B cell (primary cell): ENCODE measurements at regions not wholly inside any gene's neighbourhood (a gene's known extent, or its start where the extent isn't known, plus 50 kb on each side); places are given as distances from the start of the nearest gene placed in this dataset.

Experiments
- ATAC-seq: fragments of 200-7000 bp; cut with Tn5 transposase; one replicate; pipeline ENCODE4 v1.10.0; 2021; ENCODE audit warnings: low read depth, mild to moderate bottlenecking, moderate number of reproducible peaks, moderate library complexity
- CTCF ChIA-PET: fragments of 350-600 bp; sonication (Branson Sonifier 250); formaldehyde crosslinking; loops from one replicate; lab custom pipeline; 2021; ENCODE audit warnings: antibody characterized with exemption, inconsistent platforms; lab: Charles Lee
- POLR2A ChIA-PET: fragments of 350-600 bp; sonication (Branson Sonifier 250); formaldehyde crosslinking; loops from one replicate; lab custom pipeline; 2021; ENCODE audit warnings: antibody characterized with exemption; lab: Charles Lee
- DNase-seq: peaks from one replicate; pipeline ENCODE4 v3.0.0; 2013
- H2AFZ ChIP-seq: 2 replicates; pipeline ENCODE4 v1.6.1; 2012; ENCODE audit warnings: mild to moderate bottlenecking, low read depth, low read length; ENCODE audit not compliant: insufficient read depth, poor library complexity, severe bottlenecking
- H3K27ac ChIP-seq, 2 donors: 1 replicate in 1 of 2; 2 replicates in 1 of 2; pipeline ENCODE4 v1.5.1; 2012 to 2013; ENCODE audit warnings: low read length in 2 of 2, mild to moderate bottlenecking in 2 of 2, moderate library complexity in 1 of 2
- H3K27me3 ChIP-seq, 4 experiments: fragments of 200-600 bp in 1 of 4; sonication (generic) in 1 of 4; replicated peaks in 1 of 4; 1 replicate in 2 of 4; 2 replicates in 2 of 4; pipeline versions ENCODE4 v1.6.1 to v1.7.0; 2013 to 2016; ENCODE audit warnings: low read length in 3 of 4, mild to moderate bottlenecking in 2 of 4, mixed read lengths in 1 of 4, moderate library complexity in 1 of 4; ENCODE audit not compliant: insufficient read depth in 4 of 4, control insufficient read depth in 3 of 4; ENCODE audit errors: control extremely low read depth in 1 of 4
- H3K36me3 ChIP-seq, 2 experiments: replicated peaks in 1 of 2; 1 replicate in 1 of 2; 2 replicates in 1 of 2; pipeline versions ENCODE4 v1.6.1 to v1.7.1; 2013; ENCODE audit warnings: low read length in 1 of 2; ENCODE audit not compliant: insufficient read depth in 2 of 2, control insufficient read depth in 1 of 2; ENCODE audit errors: control extremely low read depth in 1 of 2, extremely low read depth in 1 of 2
- H3K4me1 ChIP-seq, 2 donors: fragments of 200-600 bp in 1 of 2; sonication (generic) in 1 of 2; 1 replicate in 1 of 2; 2 replicates in 1 of 2; pipeline versions ENCODE4 v1.5.1 to v1.6.1; 2013 to 2017; ENCODE audit warnings: low read length in 2 of 2; ENCODE audit not compliant: control insufficient read depth in 2 of 2, insufficient read depth in 2 of 2
- H3K4me2 ChIP-seq: replicated peaks from 2 replicates; pipeline ENCODE3; 2012; ENCODE audit warnings: mild to moderate bottlenecking, low read depth, low read length; ENCODE audit not compliant: poor library complexity, severe bottlenecking
- H3K4me3 ChIP-seq, 5 experiments: fragments of 200-600 bp in 1 of 5; sonication (generic) in 1 of 5; 1 replicate in 3 of 5; 2 replicates in 2 of 5; pipeline versions ENCODE4 v1.5.1 to v1.7.0; 2011 to 2016; ENCODE audit warnings: low read length in 4 of 5, mild to moderate bottlenecking in 4 of 5, low read depth in 2 of 5, control low read depth in 1 of 5, moderate library complexity in 1 of 5; ENCODE audit not compliant: insufficient read depth in 1 of 5; ENCODE audit errors: control extremely low read depth in 1 of 5, extremely low read depth in 1 of 5
- H3K79me2 ChIP-seq: fragments of 200-600 bp; sonication (generic); one replicate; pipeline ENCODE4 v1.6.0; 2016; ENCODE audit warnings: low read length; ENCODE audit not compliant: control insufficient read depth, insufficient read depth
- H3K9ac ChIP-seq: fragments of 200-600 bp; sonication (generic); 2 replicates; pipeline ENCODE4 v1.6.1; 2017; ENCODE audit warnings: mild to moderate bottlenecking, low read length, moderate library complexity
- H3K9me3 ChIP-seq, 3 donors: one replicate each; pipeline versions ENCODE4 v1.6.1 to v1.7.1; 2013; ENCODE audit warnings: low read length in 2 of 3; ENCODE audit not compliant: control insufficient read depth in 2 of 3, insufficient read depth in 1 of 3; ENCODE audit errors: control extremely low read depth in 1 of 3
- H4K20me1 ChIP-seq: 2 replicates; pipeline ENCODE4 v1.6.0; 2012; ENCODE audit warnings: mild to moderate bottlenecking, low read length; ENCODE audit not compliant: insufficient read depth, control insufficient read depth, poor library complexity, severe bottlenecking
- H3K27ac Mint-ChIP-seq: one replicate; pipeline ENCODE4 v1.8.0; 2021; ENCODE audit warnings: mixed read lengths
- H3K27me3 Mint-ChIP-seq: one replicate; pipeline ENCODE4 v1.8.0; 2021; ENCODE audit warnings: mixed read lengths
- H3K4me1 Mint-ChIP-seq: one replicate; pipeline ENCODE4 v1.8.0; 2021; ENCODE audit warnings: mixed read lengths
- H3K4me3 Mint-ChIP-seq: one replicate; pipeline ENCODE4 v1.8.0; 2021; ENCODE audit warnings: mixed read lengths
- H3K9me3 Mint-ChIP-seq: one replicate; pipeline ENCODE4 v1.8.0; 2022; ENCODE audit warnings: mixed read lengths; ENCODE audit not compliant: insufficient read depth
- CTCF ChIP-seq: fragments of 200-600 bp; IDR thresholded peaks from one replicate; pipeline ENCODE4 v1.8.0; 2022; ENCODE audit warnings: antibody characterized with exemption, mild to moderate bottlenecking
- EZH2 ChIP-seq: IDR thresholded peaks from 2 replicates; pipeline ENCODE4 v1.6.1; 2012; ENCODE audit warnings: borderline replicate concordance, low read depth, mild to moderate bottlenecking, moderate library complexity, low read length; ENCODE audit not compliant: insufficient read depth, poor library complexity, severe bottlenecking
- whole genome bisulfite sequencing: methylation state at CpG from one replicate; pipeline ENCODE4 v1.1.5; 2013; ENCODE audit warnings: missing lambda C conversion rate; ENCODE audit not compliant: insufficient coverage; 5-methylcytosine and 5-hydroxymethylcytosine counted together
- intact Hi-C: fragments of 100-400 bp; cut with micrococcal nuclease; formaldehyde crosslinking; loops from one replicate; pipeline ENCODE4 v1.10.0; 2022

GRCh38 chr17:79521225-79521624 lies 89.6 kb downstream of the RBFOX3 start:
- H3K4me3 ChIP-seq: no peak overlapping the region
- intact Hi-C loops: no loop called here
- DNase-seq (no peak), ATAC-seq (no peak)
- H3K9ac ChIP-seq: no peak overlapping the region
- H3K9me3 Mint-ChIP-seq: no peaks in the 10 kb centered on the region
- POLR2A ChIA-PET: no interaction called here
- no peak overlapping the region for H3K27ac Mint-ChIP-seq
- no peak overlapping the region for H3K27ac ChIP-seq
- peaks cover 0 to 4% (median 0%) of the 10 kb centered on the region in 4 experiments for H3K27me3 ChIP-seq
- no peak for TF ChIP-seq EZH2
- no peak for TF ChIP-seq CTCF
- WGBS: 88% methylated on average over 4 of the region's 4 CpGs
- no peaks in the 10 kb centered on the region for H3K4me1 ChIP-seq
- H3K9me3 ChIP-seq: peaks cover 0 to 3% (median 0%) of the 10 kb centered on the region in 3 donors
- no peaks in the 10 kb centered on the region for H3K4me1 Mint-ChIP-seq
- no peak overlapping the region for H3K4me2 ChIP-seq
- H3K79me2 ChIP-seq: no peaks in the 10 kb centered on the region
- H4K20me1 ChIP-seq: no peaks in the 10 kb centered on the region
- CTCF ChIA-PET: no interaction called here
- H2AFZ ChIP-seq: no peak overlapping the region
- H3K27me3 Mint-ChIP-seq: peaks cover 21% of the 10 kb centered on the region
- H3K36me3 ChIP-seq: no peaks in the 10 kb centered on the region
- no peak overlapping the region for H3K4me3 Mint-ChIP-seq

- intact Hi-C loops: no loop called here
Measured at GRCh38 chr17:79520167-79521165, 90.4 kb downstream of the RBFOX3 start.

More at GRCh38 chr17:79520167-79521165, 90.4 kb downstream of the RBFOX3 start:
- WGBS: 89% methylated on average over 39 of the region's 39 CpGs
- H3K4me1 Mint-ChIP-seq: no peaks in the 10 kb centered on the region
- H3K4me3 Mint-ChIP-seq: no peak overlapping the region
- ChIA-PET POLR2A (no interaction called here), CTCF (no interaction called here)
- H3K9me3 ChIP-seq: peaks cover 0 to 3% (median 0%) of the 10 kb centered on the region in 3 donors
- H3K9ac ChIP-seq: no peak overlapping the region
- H3K27ac Mint-ChIP-seq: no peak overlapping the region
- no peaks in the 10 kb centered on the region for H3K4me1 ChIP-seq
- H3K4me2 ChIP-seq: no peak overlapping the region
- no peaks in the 10 kb centered on the region for H4K20me1 ChIP-seq
- H3K9me3 Mint-ChIP-seq: no peaks in the 10 kb centered on the region
- no peak for DNase-seq
- peaks cover 24% of the 10 kb centered on the region for H3K27me3 Mint-ChIP-seq
- peaks cover 0 to 4% (median 0%) of the 10 kb centered on the region in 4 experiments for H3K27me3 ChIP-seq
- no peak overlapping the region for H3K27ac ChIP-seq
- no peak overlapping the region for H3K4me3 ChIP-seq
- no peak for ATAC-seq
- H2AFZ ChIP-seq: no peak overlapping the region
- no peak for TF ChIP-seq CTCF
- no peak for TF ChIP-seq EZH2
- no peaks in the 10 kb centered on the region for H3K36me3 ChIP-seq
- H3K79me2 ChIP-seq: no peaks in the 10 kb centered on the region
